NCI-H82 treated with DMSO at 0.1 percent for 48 hours (cell line): ENCODE measurements at regions not wholly inside any gene's neighbourhood (a gene's known extent, or its start where the extent isn't known, plus 50 kb on each side); places are given as distances from the start of the nearest gene placed in this dataset.

Source experiments
- DNase-seq: peaks from one replicate; lab custom pipeline; 2025; ENCODE audit not compliant: unreplicated experiment; lab: John Stamatoyannopoulos, UW

- DNase-seq, result no peak
Observed at GRCh38 chr17:71405101-71405500, 715.7 kb upstream of the SOX9 start.

- no peak for DNase-seq
Observed at GRCh38 chr17:71407981-71408380, 712.8 kb upstream of the SOX9 start.

GRCh38 chr17:71409137-71409536 is 711.7 kb upstream of the SOX9 start:
- DNase-seq, result no peak

GRCh38 chr17:71409712-71410111 is 711.1 kb upstream of the SOX9 start:
- no peak for DNase-seq

- DNase-seq, result no peak
Observed at GRCh38 chr17:71412803-71413202, 708.0 kb upstream of the SOX9 start.

GRCh38 chr17:71413935-71414334 is 706.9 kb upstream of the SOX9 start:
- no peak for DNase-seq

- no peak for DNase-seq
Observed at GRCh38 chr17:71417142-71417541, 703.7 kb upstream of the SOX9 start.

GRCh38 chr17:71422968-71423367 is 697.9 kb upstream of the SOX9 start:
- DNase-seq, result no peak

- no peak for DNase-seq
Observed at GRCh38 chr17:71423871-71424546, 696.8 kb upstream of the SOX9 start.

- DNase-seq, result no peak
Observed at GRCh38 chr17:71427801-71428200, 693.0 kb upstream of the SOX9 start.

GRCh38 chr17:71428897-71429296 is 691.9 kb upstream of the SOX9 start:
- DNase-seq, result no peak

- no peak for DNase-seq
Observed at GRCh38 chr17:71430281-71430680, 690.5 kb upstream of the SOX9 start.

- DNase-seq, result no peak
Observed at GRCh38 chr17:71431146-71431545, 689.7 kb upstream of the SOX9 start.

- DNase-seq, result no peak
Observed at GRCh38 chr17:71432378-71433315, 688.2 kb upstream of the SOX9 start.

- DNase-seq, result no peak
Observed at GRCh38 chr17:71434716-71435115, 686.1 kb upstream of the SOX9 start.

GRCh38 chr17:71436479-71436878 is 684.3 kb upstream of the SOX9 start:
- no peak for DNase-seq

GRCh38 chr17:71437166-71437565 is 683.7 kb upstream of the SOX9 start:
- DNase-seq, result no peak

- no peak for DNase-seq
Observed at GRCh38 chr17:71438631-71439146, 682.1 kb upstream of the SOX9 start.

- DNase-seq, result no peak
Observed at GRCh38 chr17:71440513-71440912, 680.3 kb upstream of the SOX9 start.

GRCh38 chr17:71441098-71441497 is 679.7 kb upstream of the SOX9 start:
- DNase-seq, result no peak

- DNase-seq, result no peak
Observed at GRCh38 chr17:71444078-71444477, 676.7 kb upstream of the SOX9 start.
